ENCODE measurements at regions not wholly inside any gene's neighbourhood (a gene's known extent, or its start where the extent isn't known, plus 50 kb on each side); places are given as distances from the start of the nearest gene placed in this dataset.
A peak's percentile ranks its signal among the peaks of the same experiment; 100 is the strongest.

- Histone ChIP-seq H3K27ac (ENCODE audit: low read depth, low read length) (no peak overlapping the region), H3K4me3 (ENCODE audit: extremely low read depth in 1 of 4, insufficient read depth in 2 of 4, low read depth in 3 of 4, low read length in 4 of 4) (no peak overlapping the region), H3K14ac (ENCODE audit: insufficient read length) (no peak overlapping the region), H3K23ac (ENCODE audit: insufficient read length) (no peak overlapping the region), H3K18ac (ENCODE audit: extremely low read depth, low read length) (no peak overlapping the region), H2AK5ac (ENCODE audit: low read depth, low read length) (no peak overlapping the region), H3K9me3 (ENCODE audit: insufficient read depth in 2 of 2, low read depth in 1 of 2, low read length in 1 of 2) (no peaks in the 10 kb centered on the region), H3K79me2 (ENCODE audit: control insufficient read depth in 1 of 2, insufficient read depth in 2 of 2, low read length in 2 of 2) (no peaks in the 10 kb centered on the region), H3K36me3 (ENCODE audit: control insufficient read depth in 2 of 4, insufficient read depth in 4 of 4, low read length in 3 of 4) (no peaks in the 10 kb centered on the region), H4K5ac (ENCODE audit: insufficient read length, low read depth, low read length) (no peak overlapping the region), H2BK20ac (ENCODE audit: low read length) (no peak overlapping the region), H3K9ac (replicated peaks in 1 of 4; ENCODE audit: extremely low read depth in 1 of 4, low read depth in 3 of 4, low read length in 3 of 4) (no peak overlapping the region), H2BK15ac (ENCODE audit: low read length) (no peak overlapping the region), H3K23me2 (ENCODE audit: low read depth, low read length) (no peaks in the 10 kb centered on the region), H2BK12ac (ENCODE audit: low read depth, low read length) (no peak overlapping the region), H3K56ac (replicated peaks; ENCODE audit: insufficient read length, low read depth, low read length) (no peak overlapping the region), H2BK120ac (replicated peaks; ENCODE audit: low read depth, low read length) (no peak overlapping the region), H3K4me1 (replicated peaks in 1 of 4; ENCODE audit: control insufficient read depth in 3 of 4, insufficient read depth in 4 of 4, low read length in 3 of 4) (peaks cover 0 to 7% (median 0%) of the 10 kb centered on the region in 4 experiments; a peak in 1 of 7 replicates), H3K27me3 (replicated peaks in 1 of 4; ENCODE audit: control insufficient read depth in 3 of 4, extremely low read depth in 1 of 4, insufficient read depth in 3 of 4, low read length in 3 of 4) (no peaks in the 10 kb centered on the region), H4K20me1 (replicated peaks in 1 of 2; ENCODE audit: control insufficient read depth in 1 of 2, insufficient read depth in 2 of 2, low read length in 2 of 2) (no peaks in the 10 kb centered on the region), H3K4ac (replicated peaks; ENCODE audit: insufficient read length, low read depth, low read length) (no peak overlapping the region), H2BK5ac (ENCODE audit: low read depth, low read length) (no peak overlapping the region), H2AFZ (ENCODE audit: low read length) (no peak overlapping the region), H4K8ac (ENCODE audit: extremely low read depth, insufficient read depth, low read length) (no peak overlapping the region), H4K91ac (replicated peaks; ENCODE audit: insufficient read length, low read length) (no peak overlapping the region), H3K4me2 (ENCODE audit: insufficient read depth in 1 of 2, low read depth in 2 of 2, low read length in 2 of 2) (no peak overlapping the region), H3K79me1 (ENCODE audit: low read depth, low read length) (no peaks in the 10 kb centered on the region)
- 72% methylated on average over 4 of the region's 4 CpGs; no CpG with 5 or more reads in 1 of the 2 experiments for WGBS, 2 experiments (ENCODE audit: extremely low coverage in 1 of 2, insufficient coverage in 1 of 2, insufficient read length in 1 of 2, insufficient replicate concordance in 2 of 2, low coverage in 1 of 2, low lambda C conversion rate in 2 of 2, missing lambda C conversion rate in 1 of 2)
- ChIA-PET POLR2A (ENCODE audit: partially characterized antibody) (no interaction called here), CTCF (ENCODE audit: partially characterized antibody) (interaction anchor here (0.7 to 5.5 kb wide), 18 partner anchors 9 to 243 kb away, joined by 3 to 54 read pairs (median 7); no protein-coding TSS in a partner anchor)
- peak in 1 of 2 experiments; percentile 47 for DNase-seq (ENCODE audit: low read depth in 1 of 2, low spot score in 2 of 2)
- FAIRE-seq: peak; percentile 78
- no peak for TF ChIP-seq RBBP5 (IDR thresholded peaks at IDR 0.05; ENCODE audit: borderline replicate concordance, low read depth, low read length)
- TF ChIP-seq EZH2 (IDR thresholded peaks at IDR 0.05; ENCODE audit: low read depth, low read length, severe bottlenecking): no peak
- peak; percentile 50 to 79 (median 75) for TF ChIP-seq CTCF (IDR thresholded peaks at IDR 0.05; ENCODE audit: control extremely low read depth in 1 of 3, insufficient read depth in 1 of 3, low read depth in 1 of 3, low read length in 3 of 3)
- TF ChIP-seq TAF1 (IDR thresholded peaks at IDR 0.05; ENCODE audit: low read depth, low read length): no peak
- TF ChIP-seq SIRT6 (IDR thresholded peaks at IDR 0.05; ENCODE audit: low read length): no peak
- TF ChIP-seq BCL11A (IDR thresholded peaks at IDR 0.05; ENCODE audit: low read depth in 2 of 2, low read length in 2 of 2): no peak
- peak; percentile 64 to 67 for TF ChIP-seq RAD21 (IDR thresholded peaks at IDR 0.05 in 1 of 2, conservative IDR thresholded peaks at IDR 0.05 in 1 of 2; ENCODE audit: low read depth in 2 of 2, low read length in 2 of 2)
- no peak for TF ChIP-seq HDAC6 (IDR thresholded peaks at IDR 0.05; ENCODE audit: low read depth, low read length)
- TF ChIP-seq RXRA (IDR thresholded peaks at IDR 0.05; ENCODE audit: insufficient read depth, low read depth, low read length): no peak
- no peak for TF ChIP-seq SIN3A (conservative IDR thresholded peaks at IDR 0.05 in 1 of 2, IDR thresholded peaks at IDR 0.05 in 1 of 2; ENCODE audit: low read depth in 1 of 2, low read length in 2 of 2)
Measured at GRCh38 chr5:9898319-9898718, 268.2 kb upstream of the TAS2R1 start.
